ENCODE measurements at regions not wholly inside any gene's neighbourhood (a gene's known extent, or its start where the extent isn't known, plus 50 kb on each side); places are given as distances from the start of the nearest gene placed in this dataset.

- TF ChIP-seq POLR2AphosphoS5 (IDR thresholded peaks at IDR 0.05; ENCODE audit: low read depth, low read length) (no peak), EZH2phosphoT487 (IDR thresholded peaks at IDR 0.05; ENCODE audit: borderline replicate concordance, low read depth) (no peak), TEAD4 (IDR thresholded peaks at IDR 0.05; ENCODE audit: borderline replicate concordance, insufficient read depth) (no peak), ELF1 (IDR thresholded peaks at IDR 0.05) (no peak), GATA2 (CRISPR knock-in tag; IDR thresholded peaks at IDR 0.05) (no peak), USF2 (IDR thresholded peaks at IDR 0.05; ENCODE audit: borderline replicate concordance, low read depth, low read length) (no peak)
- TF ChIP-seq, protein P1, sequence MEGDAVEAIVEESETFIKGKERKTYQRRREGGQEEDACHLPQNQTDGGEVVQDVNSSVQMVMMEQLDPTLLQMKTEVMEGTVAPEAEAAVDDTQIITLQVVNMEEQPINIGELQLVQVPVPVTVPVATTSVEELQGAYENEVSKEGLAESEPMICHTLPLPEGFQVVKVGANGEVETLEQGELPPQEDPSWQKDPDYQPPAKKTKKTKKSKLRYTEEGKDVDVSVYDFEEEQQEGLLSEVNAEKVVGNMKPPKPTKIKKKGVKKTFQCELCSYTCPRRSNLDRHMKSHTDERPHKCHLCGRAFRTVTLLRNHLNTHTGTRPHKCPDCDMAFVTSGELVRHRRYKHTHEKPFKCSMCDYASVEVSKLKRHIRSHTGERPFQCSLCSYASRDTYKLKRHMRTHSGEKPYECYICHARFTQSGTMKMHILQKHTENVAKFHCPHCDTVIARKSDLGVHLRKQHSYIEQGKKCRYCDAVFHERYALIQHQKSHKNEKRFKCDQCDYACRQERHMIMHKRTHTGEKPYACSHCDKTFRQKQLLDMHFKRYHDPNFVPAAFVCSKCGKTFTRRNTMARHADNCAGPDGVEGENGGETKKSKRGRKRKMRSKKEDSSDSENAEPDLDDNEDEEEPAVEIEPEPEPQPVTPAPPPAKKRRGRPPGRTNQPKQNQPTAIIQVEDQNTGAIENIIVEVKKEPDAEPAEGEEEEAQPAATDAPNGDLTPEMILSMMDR (IDR thresholded peaks at IDR 0.05) = no peak
Measured at GRCh38 chr6:21961226-21961625, 335.6 kb downstream of the PRL start.
